NOMO-1 treated with dmso at 0.1 percent for 144 hours (cell line): ENCODE measurements at regions not wholly inside any gene's neighbourhood (a gene's known extent, or its start where the extent isn't known, plus 50 kb on each side); places are given as distances from the start of the nearest gene placed in this dataset.
"Not testable (repeated sequence)": the region's sequence is repeated elsewhere in the genome, so short reads cannot be mapped to it uniquely, and the experiment has no call there.

Experiments used
- DNase-seq: peaks from one replicate; lab custom pipeline; 2025; ENCODE audit not compliant: unreplicated experiment; lab: John Stamatoyannopoulos, UW

- not testable (repeated sequence) for DNase-seq
These were observed 1672.5 kb upstream of the B3GALT2 start for GRCh38 chr1:194858811-194859480.

- DNase-seq = no peak
These were observed 1671.0 kb upstream of the B3GALT2 start for GRCh38 chr1:194857413-194857812.

- no peak for DNase-seq
These were observed 1662.4 kb upstream of the B3GALT2 start for GRCh38 chr1:194848846-194849245.

- no peak for DNase-seq
These were observed 1660.1 kb upstream of the B3GALT2 start for GRCh38 chr1:194846488-194846887.

GRCh38 chr1:194843077-194843476, 1656.7 kb upstream of the B3GALT2 start:
- no peak for DNase-seq

- no peak for DNase-seq
These were observed 1646.7 kb upstream of the B3GALT2 start for GRCh38 chr1:194833111-194833510.

- not testable (repeated sequence) for DNase-seq
These were observed 1645.2 kb upstream of the B3GALT2 start for GRCh38 chr1:194831595-194831994.

- DNase-seq = no peak
These were observed 1644.0 kb upstream of the B3GALT2 start for GRCh38 chr1:194830387-194830786.

GRCh38 chr1:194829492-194829891, 1643.1 kb upstream of the B3GALT2 start:
- no peak for DNase-seq

GRCh38 chr1:194825382-194825781, 1639.0 kb upstream of the B3GALT2 start:
- DNase-seq = no peak

GRCh38 chr1:194821091-194821490, 1634.7 kb upstream of the B3GALT2 start:
- no peak for DNase-seq

GRCh38 chr1:194818674-194819073, 1632.3 kb upstream of the B3GALT2 start:
- no peak for DNase-seq

- no peak for DNase-seq
These were observed 1630.4 kb upstream of the B3GALT2 start for GRCh38 chr1:194816859-194817258.

GRCh38 chr1:194813096-194813495, 1626.7 kb upstream of the B3GALT2 start:
- DNase-seq = no peak

GRCh38 chr1:194809665-194810064, 1623.3 kb upstream of the B3GALT2 start:
- no peak for DNase-seq

- DNase-seq = no peak
These were observed 1622.8 kb upstream of the B3GALT2 start for GRCh38 chr1:194809215-194809614.

- no peak for DNase-seq
These were observed 1621.3 kb upstream of the B3GALT2 start for GRCh38 chr1:194807530-194808220.

- no peak for DNase-seq
These were observed 1616.2 kb upstream of the B3GALT2 start for GRCh38 chr1:194802572-194802971.

GRCh38 chr1:194795917-194796593, 1609.6 kb upstream of the B3GALT2 start:
- DNase-seq = no peak

GRCh38 chr1:194787001-194787400, 1600.6 kb upstream of the B3GALT2 start:
- DNase-seq = no peak

- DNase-seq = no peak
These were observed 1599.6 kb upstream of the B3GALT2 start for GRCh38 chr1:194786027-194786426.

GRCh38 chr1:194776657-194777056, 1590.2 kb upstream of the B3GALT2 start:
- DNase-seq = no peak
